ENCODE measurements at regions not wholly inside any gene's neighbourhood (a gene's known extent, or its start where the extent isn't known, plus 50 kb on each side); places are given as distances from the start of the nearest gene placed in this dataset.

- no peak for DNase-seq (ENCODE audit: low spot score)
Measured at GRCh38 chr18:24674200-24674599, 213.8 kb downstream of the HRH4 start.

GRCh38 chr18:24674605-24675004 is 214.2 kb downstream of the HRH4 start:
- no peak for DNase-seq (ENCODE audit: low spot score)

GRCh38 chr18:24677011-24677410 is 216.6 kb downstream of the HRH4 start:
- no peak for DNase-seq (ENCODE audit: low spot score)

- DNase-seq (ENCODE audit: low spot score): no peak
Measured at GRCh38 chr18:24678107-24678506, 217.7 kb downstream of the HRH4 start.

- no peak for DNase-seq (ENCODE audit: low spot score)
Measured at GRCh38 chr18:24678626-24679025, 218.2 kb downstream of the HRH4 start.

GRCh38 chr18:24679062-24679461 is 218.6 kb downstream of the HRH4 start:
- DNase-seq (ENCODE audit: low spot score): no peak

GRCh38 chr18:24683925-24684324 is 223.5 kb downstream of the HRH4 start:
- DNase-seq (ENCODE audit: low spot score): no peak

GRCh38 chr18:24685254-24685959 is 225.0 kb downstream of the HRH4 start:
- DNase-seq (ENCODE audit: low spot score): no peak

- no peak for DNase-seq (ENCODE audit: low spot score)
Measured at GRCh38 chr18:24695168-24695567, 234.7 kb downstream of the HRH4 start.

- DNase-seq (ENCODE audit: low spot score): no peak
Measured at GRCh38 chr18:24702001-24702515, 241.6 kb downstream of the HRH4 start.

- DNase-seq (ENCODE audit: low spot score): no peak
Measured at GRCh38 chr18:24703316-24703715, 242.9 kb downstream of the HRH4 start.

GRCh38 chr18:24704946-24705630 is 244.7 kb downstream of the HRH4 start:
- no peak for DNase-seq (ENCODE audit: low spot score)

GRCh38 chr18:24710474-24710873 is 250.0 kb downstream of the HRH4 start:
- DNase-seq (ENCODE audit: low spot score): no peak

GRCh38 chr18:24719791-24720190 is 259.4 kb downstream of the HRH4 start:
- DNase-seq (ENCODE audit: low spot score): no peak

GRCh38 chr18:24721388-24721787 is 261.0 kb downstream of the HRH4 start:
- DNase-seq (ENCODE audit: low spot score): no peak

GRCh38 chr18:24725644-24726415 is 265.4 kb downstream of the HRH4 start:
- DNase-seq (ENCODE audit: low spot score): no peak

- peak; percentile 43 for DNase-seq (ENCODE audit: low spot score)
Measured at GRCh38 chr18:24726727-24727492, 266.5 kb downstream of the HRH4 start.

- DNase-seq (ENCODE audit: low spot score): no peak
Measured at GRCh38 chr18:24727685-24728084, 267.2 kb downstream of the HRH4 start.

- DNase-seq (ENCODE audit: low spot score): no peak
Measured at GRCh38 chr18:24731158-24731557, 270.7 kb downstream of the HRH4 start.

GRCh38 chr18:24731981-24732380 is 271.5 kb downstream of the HRH4 start:
- no peak for DNase-seq (ENCODE audit: low spot score)

- no peak for DNase-seq (ENCODE audit: low spot score)
Measured at GRCh38 chr18:24734058-24734457, 273.6 kb downstream of the HRH4 start.

GRCh38 chr18:24735624-24736231 is 275.3 kb downstream of the HRH4 start:
- no peak for DNase-seq (ENCODE audit: low spot score)
